ENCODE measurements at regions not wholly inside any gene's neighbourhood (a gene's known extent, or its start where the extent isn't known, plus 50 kb on each side); places are given as distances from the start of the nearest gene placed in this dataset.
"Not testable (repeated sequence)": the region's sequence is repeated elsewhere in the genome, so short reads cannot be mapped to it uniquely, and the experiment has no call there.

DNA sequence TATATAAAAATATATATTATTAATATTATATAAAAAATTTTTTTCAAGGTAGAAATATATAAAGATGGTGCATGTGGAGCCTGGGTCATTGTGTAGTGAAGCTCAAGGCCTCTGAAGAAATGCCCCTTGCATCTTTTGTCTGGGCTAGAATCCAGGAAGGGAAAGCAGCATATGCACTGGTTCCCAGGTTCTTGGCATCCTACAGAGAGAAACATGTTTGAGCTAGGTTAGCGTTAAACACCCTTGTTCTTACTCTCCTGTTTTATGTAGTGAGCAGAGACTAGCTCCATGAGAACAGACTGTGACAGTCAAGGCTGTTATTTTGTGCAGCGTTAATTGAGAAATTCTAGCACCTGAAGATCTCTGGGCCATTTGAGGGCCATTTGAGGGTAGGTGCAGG is 116.1 kb downstream of the POM121L12 start:
- Mint-ChIP-seq H3K27me3 (ENCODE audit: low read depth) (no peaks in the 10 kb centered on the region), H3K27ac (no peak overlapping the region), H3K9me3 (no peaks in the 10 kb centered on the region), H3K4me1 (no peaks in the 10 kb centered on the region), H3K36me3 (ENCODE audit: low read depth) (no peaks in the 10 kb centered on the region), H3K4me3 (no peak overlapping the region)
- TF ChIP-seq CTCF (IDR thresholded peaks at IDR 0.05; ENCODE audit: unreplicated experiment in 3 of 3), result no peak

DNA sequence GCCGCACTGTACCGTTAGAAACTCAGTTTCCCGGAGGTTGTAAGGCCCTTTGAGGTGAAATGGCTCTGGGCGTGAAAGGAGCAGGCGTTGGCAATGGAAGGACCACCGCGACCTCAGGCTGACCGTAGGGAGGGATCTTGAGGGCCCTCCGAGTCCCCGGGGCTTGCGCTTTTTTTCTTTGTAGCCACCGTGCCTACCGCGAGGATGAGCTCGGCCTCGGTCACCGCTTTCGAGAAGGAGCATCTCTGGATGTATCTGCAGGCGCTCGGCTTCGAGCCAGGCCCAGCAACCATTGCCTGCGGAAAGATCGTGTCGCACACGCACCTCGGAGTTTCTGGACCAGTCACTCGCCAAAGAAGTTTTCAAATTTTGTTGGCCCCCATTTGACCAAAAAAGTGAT is 151.8 kb downstream of the POM121L12 start:
- not testable (repeated sequence) for H3K4me3 Mint-ChIP-seq; H3K9me3 Mint-ChIP-seq; H3K36me3 Mint-ChIP-seq (ENCODE audit: low read depth); H3K27me3 Mint-ChIP-seq (ENCODE audit: low read depth); H3K27ac Mint-ChIP-seq; H3K4me1 Mint-ChIP-seq

DNA sequence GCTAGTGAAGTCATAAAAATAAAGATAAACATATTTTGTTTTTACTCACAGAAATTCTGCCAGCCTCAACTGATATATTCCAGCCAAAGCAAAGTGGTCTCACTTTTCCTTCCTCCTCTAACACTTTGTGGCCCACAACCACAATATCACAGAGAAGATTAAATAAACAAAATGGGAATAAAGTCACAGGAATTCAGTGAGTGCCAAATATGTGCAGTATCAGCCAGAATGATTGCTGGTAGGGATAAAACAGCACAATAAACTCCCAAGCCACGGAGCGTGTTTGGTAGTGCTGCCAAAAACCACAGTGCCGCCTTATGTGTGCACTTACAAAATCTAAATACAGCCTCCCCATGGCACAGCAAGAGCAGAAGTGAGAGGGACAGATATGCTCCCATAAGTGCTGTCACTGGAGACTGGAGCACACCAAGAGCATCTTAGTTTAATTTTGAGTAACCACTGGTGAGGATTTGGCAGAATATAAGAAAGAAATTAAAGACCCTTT is 155.8 kb downstream of the POM121L12 start:
- no peak for TF ChIP-seq CTCF (IDR thresholded peaks at IDR 0.05; ENCODE audit: unreplicated experiment in 3 of 3)
- H3K9me3 Mint-ChIP-seq, result no peaks in the 10 kb centered on the region
- no peaks in the 10 kb centered on the region for H3K36me3 Mint-ChIP-seq (ENCODE audit: low read depth)
- no peak overlapping the region for H3K27ac Mint-ChIP-seq
- H3K4me3 Mint-ChIP-seq, result no peak overlapping the region
- no peaks in the 10 kb centered on the region for H3K4me1 Mint-ChIP-seq
- H3K27me3 Mint-ChIP-seq (ENCODE audit: low read depth), result no peaks in the 10 kb centered on the region

GRCh38 chr7:53191836-53192443 is 156.5 kb downstream of the POM121L12 start:
- Mint-ChIP-seq H3K9me3 (no peaks in the 10 kb centered on the region), H3K27ac (no peak overlapping the region), H3K4me3 (no peak overlapping the region), H3K36me3 (ENCODE audit: low read depth) (no peaks in the 10 kb centered on the region), H3K27me3 (ENCODE audit: low read depth) (no peaks in the 10 kb centered on the region), H3K4me1 (no peaks in the 10 kb centered on the region)
- no peak for TF ChIP-seq CTCF (IDR thresholded peaks at IDR 0.05; ENCODE audit: unreplicated experiment in 3 of 3)

GRCh38 chr7:53205006-53205405 is 169.6 kb downstream of the POM121L12 start:
- Mint-ChIP-seq H3K36me3 (ENCODE audit: low read depth) (no peaks in the 10 kb centered on the region), H3K27me3 (ENCODE audit: low read depth) (no peaks in the 10 kb centered on the region), H3K27ac (no peak overlapping the region), H3K4me3 (no peak overlapping the region), H3K9me3 (peaks cover 10% of the 10 kb centered on the region), H3K4me1 (no peaks in the 10 kb centered on the region)
- no peak for TF ChIP-seq CTCF (IDR thresholded peaks at IDR 0.05; ENCODE audit: unreplicated experiment in 3 of 3)

GRCh38 chr7:53209129-53209528 is 173.7 kb downstream of the POM121L12 start:
- no peak overlapping the region for H3K4me3 Mint-ChIP-seq

More at GRCh38 chr7:53209129-53209528, 173.7 kb downstream of the POM121L12 start:
- no peaks in the 10 kb centered on the region for H3K4me1 Mint-ChIP-seq
- no peaks in the 10 kb centered on the region for H3K27me3 Mint-ChIP-seq (ENCODE audit: low read depth)
- no peak overlapping the region for H3K27ac Mint-ChIP-seq
- peaks cover 3% of the 10 kb centered on the region for H3K36me3 Mint-ChIP-seq (ENCODE audit: low read depth)
- H3K9me3 Mint-ChIP-seq, result peaks cover 28% of the 10 kb centered on the region
- TF ChIP-seq CTCF (IDR thresholded peaks at IDR 0.05; ENCODE audit: unreplicated experiment in 3 of 3), result no peak
